HUES6 (cell line): ENCODE measurements at regions not wholly inside any gene's neighbourhood (a gene's known extent, or its start where the extent isn't known, plus 50 kb on each side); places are given as distances from the start of the nearest gene placed in this dataset.
"Not testable (repeated sequence)": the region's sequence is repeated elsewhere in the genome, so short reads cannot be mapped to it uniquely, and the experiment has no call there.

Experiments used
- H3K27ac ChIP-seq: 2 replicates; pipeline ENCODE4 v1.7.0; 2013; ENCODE audit warnings: low read depth, mild to moderate bottlenecking, low read length, inconsistent platforms
- H3K27me3 ChIP-seq: 2 replicates; pipeline ENCODE4 v1.6.1; 2013; ENCODE audit warnings: low read length; ENCODE audit not compliant: control insufficient read depth, insufficient read depth
- H3K36me3 ChIP-seq: 2 replicates; pipeline ENCODE4 v1.6.1; 2013; ENCODE audit warnings: low read length; ENCODE audit not compliant: control insufficient read depth, insufficient read depth
- H3K4me1 ChIP-seq: 2 replicates; pipeline ENCODE4 v1.6.1; 2013; ENCODE audit warnings: low read length; ENCODE audit not compliant: control insufficient read depth, insufficient read depth
- H3K4me3 ChIP-seq: 2 replicates; pipeline ENCODE4 v1.5.1; 2013; ENCODE audit warnings: low read depth, low read length
- H3K9ac ChIP-seq: one replicate; pipeline ENCODE4 v1.6.1; 2013; ENCODE audit warnings: mild to moderate bottlenecking, low read length
- H3K9me3 ChIP-seq: 2 replicates; pipeline ENCODE4 v1.6.1; 2013; ENCODE audit warnings: low read depth, low read length; ENCODE audit not compliant: control insufficient read depth, insufficient read depth

DNA sequence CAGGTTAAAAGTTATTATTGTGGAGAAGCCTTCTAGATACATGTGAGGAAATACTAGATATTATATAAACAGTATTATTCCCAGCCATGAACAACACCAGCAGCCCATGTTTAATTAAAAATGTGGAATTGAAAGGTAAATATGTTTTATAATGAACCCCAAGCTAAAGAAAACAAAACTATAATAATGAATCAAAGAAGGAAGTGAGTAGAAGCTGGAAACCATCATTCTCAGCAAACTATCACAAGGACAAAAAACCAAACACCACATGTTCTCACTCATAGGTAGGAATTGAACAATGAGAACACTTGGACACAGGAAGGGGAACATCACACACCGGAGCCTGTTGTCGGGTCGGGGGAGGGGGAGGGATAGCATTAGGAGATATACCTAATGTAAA lies 167.6 kb upstream of the CXXC4 start:
- H3K9ac ChIP-seq, H3K4me1 ChIP-seq, H3K9me3 ChIP-seq, H3K36me3 ChIP-seq, H3K27me3 ChIP-seq, H3K27ac ChIP-seq, H3K4me3 ChIP-seq: not testable (repeated sequence)

DNA sequence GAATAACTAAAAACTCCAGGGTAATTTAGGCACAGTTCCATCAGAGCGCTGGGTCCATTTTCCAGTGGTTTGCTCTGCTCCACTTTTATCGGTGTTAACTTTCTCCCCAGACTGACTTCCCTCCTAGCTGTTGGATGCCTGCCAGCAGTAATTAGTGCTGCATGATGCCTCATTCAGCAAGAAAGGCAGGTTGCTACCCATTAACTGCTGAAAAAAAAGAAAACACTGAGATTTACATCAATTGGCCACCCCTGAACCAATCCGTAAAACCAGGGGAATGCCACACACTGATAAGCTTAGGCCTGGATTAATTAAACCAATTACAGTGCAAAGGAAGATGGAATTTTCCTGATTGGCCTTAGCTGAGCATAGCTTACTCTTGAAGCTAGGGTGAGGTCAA lies 182.4 kb upstream of the CXXC4 start:
- Histone ChIP-seq H3K36me3 (no peaks in the 10 kb centered on the region), H3K27ac (no peak overlapping the region), H3K9me3 (no peaks in the 10 kb centered on the region), H3K9ac (no peak overlapping the region), H3K4me1 (peaks cover 3% of the 10 kb centered on the region; the same call in 1 of the 2 replicates), H3K4me3 (no peak overlapping the region), H3K27me3 (no peaks in the 10 kb centered on the region)

DNA sequence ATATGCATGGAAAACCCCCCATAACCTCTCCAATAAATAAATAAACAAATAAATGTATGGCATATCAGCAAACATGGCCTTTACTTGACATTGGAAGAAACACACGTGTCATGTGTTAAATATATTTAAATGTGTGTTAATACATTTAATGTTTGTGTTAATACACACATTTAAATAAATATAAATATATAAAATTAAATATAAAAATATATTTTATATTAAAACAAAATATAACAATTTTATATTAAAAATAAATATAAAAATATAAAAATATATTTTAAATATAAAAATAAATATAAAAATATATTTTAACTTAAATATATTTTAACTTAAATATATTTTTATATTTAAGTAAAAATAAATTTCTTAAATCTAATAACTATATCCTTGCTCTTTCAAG lies 187.6 kb upstream of the CXXC4 start:
- Histone ChIP-seq H3K9ac (no peak overlapping the region), H3K27ac (no peak overlapping the region), H3K36me3 (no peaks in the 10 kb centered on the region), H3K9me3 (peaks cover 12% of the 10 kb centered on the region), H3K4me3 (no peak overlapping the region), H3K27me3 (no peaks in the 10 kb centered on the region), H3K4me1 (peaks cover under 1% of the 10 kb centered on the region; the same call in 1 of the 2 replicates)

DNA sequence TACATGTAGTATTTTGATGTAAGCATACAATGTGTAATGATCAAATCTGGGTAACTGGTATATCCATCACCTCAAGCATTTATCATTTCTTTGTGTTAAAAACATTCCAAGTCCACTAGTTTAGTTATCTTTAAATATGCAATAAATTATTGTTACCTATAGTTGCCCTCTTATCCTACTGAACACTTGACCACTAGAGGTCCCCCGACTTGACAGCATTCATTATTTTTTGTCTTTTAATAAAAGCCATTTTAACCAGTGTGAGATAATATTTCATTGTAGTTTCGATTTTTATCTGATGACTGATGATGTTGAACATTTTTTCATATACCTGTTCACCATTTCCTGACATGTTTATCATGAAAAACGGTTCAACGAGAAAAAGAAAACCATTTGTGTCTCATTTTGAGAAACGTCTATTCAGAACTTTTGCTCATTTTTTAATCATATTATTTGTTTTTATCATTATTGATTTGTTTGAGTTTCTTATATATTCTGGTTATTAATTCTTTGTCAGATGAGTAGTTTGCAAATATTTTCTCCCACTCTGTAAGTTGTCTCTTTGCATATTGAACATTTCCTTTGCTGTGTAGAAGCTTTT lies 199.0 kb upstream of the CXXC4 start:
- Histone ChIP-seq H3K36me3 (no peaks in the 10 kb centered on the region), H3K4me3 (no peak overlapping the region), H3K27me3 (no peaks in the 10 kb centered on the region), H3K27ac (no peak overlapping the region), H3K9ac (no peak overlapping the region), H3K4me1 (no peaks in the 10 kb centered on the region), H3K9me3 (no peaks in the 10 kb centered on the region)

DNA sequence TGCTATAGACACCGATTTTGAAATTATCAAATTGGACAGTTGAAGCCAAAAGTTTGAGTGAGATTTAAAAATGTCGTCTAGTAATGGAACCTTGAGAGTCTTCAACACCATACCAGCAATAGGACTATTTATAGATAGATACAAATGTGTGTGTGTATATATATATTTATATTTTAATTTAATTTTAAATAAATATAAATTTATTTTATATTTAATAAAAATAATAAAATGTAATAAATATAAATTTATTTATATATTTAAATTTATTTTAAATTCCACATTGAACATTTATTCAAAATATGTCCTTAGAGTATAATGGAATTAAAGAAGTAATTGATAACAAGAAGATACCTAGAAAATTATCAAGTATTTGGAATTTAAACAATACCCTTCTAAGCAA lies 221.9 kb upstream of the CXXC4 start:
- H3K27me3 ChIP-seq: no peaks in the 10 kb centered on the region
- no peaks in the 10 kb centered on the region for H3K9me3 ChIP-seq
- no peak overlapping the region for H3K9ac ChIP-seq
- no peak overlapping the region for H3K4me3 ChIP-seq
- no peaks in the 10 kb centered on the region for H3K4me1 ChIP-seq
- H3K27ac ChIP-seq: no peak overlapping the region
- H3K36me3 ChIP-seq: no peaks in the 10 kb centered on the region

DNA sequence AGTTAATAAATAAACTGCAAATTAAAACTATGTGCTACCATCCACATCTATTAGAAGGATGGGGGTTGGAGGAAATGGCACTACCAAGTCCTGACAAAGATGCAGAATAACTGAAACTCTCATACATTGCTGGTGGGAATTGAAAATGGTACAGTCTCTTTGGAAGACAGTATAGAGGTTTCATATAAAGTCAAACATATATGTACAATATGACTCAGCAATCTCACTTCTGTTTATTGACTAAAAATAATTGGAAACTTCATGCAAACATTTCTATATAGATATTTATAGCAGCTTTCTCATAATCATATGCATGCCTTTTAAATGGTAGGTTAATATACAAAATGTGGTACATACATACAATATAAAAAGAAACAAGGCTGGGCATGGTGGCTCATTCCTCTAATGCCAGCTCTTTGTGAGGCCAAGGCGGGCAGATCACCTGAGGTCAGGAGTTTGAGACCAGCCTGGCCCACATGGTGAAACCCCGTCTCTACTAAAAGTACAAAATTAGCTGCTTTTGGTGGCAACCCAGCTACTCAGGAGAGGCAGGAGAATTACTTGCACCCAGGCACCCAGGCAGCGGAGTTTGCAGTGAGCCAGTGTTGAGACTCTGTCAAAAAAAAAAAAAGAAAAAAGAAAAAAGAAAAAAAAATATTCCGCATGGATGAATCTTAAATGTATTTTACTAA lies 225.0 kb upstream of the CXXC4 start:
- Histone ChIP-seq H3K36me3 (no peaks in the 10 kb centered on the region), H3K4me3 (no peak overlapping the region), H3K27me3 (no peaks in the 10 kb centered on the region), H3K9me3 (no peaks in the 10 kb centered on the region), H3K27ac (no peak overlapping the region), H3K9ac (no peak overlapping the region), H3K4me1 (no peaks in the 10 kb centered on the region)

GRCh38 chr4:104722467-104722866 lies 227.8 kb upstream of the CXXC4 start:
- Histone ChIP-seq H3K4me3 (no peak overlapping the region), H3K36me3 (no peaks in the 10 kb centered on the region), H3K4me1 (no peaks in the 10 kb centered on the region), H3K9me3 (no peaks in the 10 kb centered on the region), H3K27me3 (no peaks in the 10 kb centered on the region), H3K27ac (no peak overlapping the region), H3K9ac (no peak overlapping the region)

- H3K9me3 ChIP-seq: no peaks in the 10 kb centered on the region
- H3K4me3 ChIP-seq: no peak overlapping the region
- H3K9ac ChIP-seq: no peak overlapping the region
- H3K4me1 ChIP-seq: no peaks in the 10 kb centered on the region
- H3K36me3 ChIP-seq: no peaks in the 10 kb centered on the region
- no peaks in the 10 kb centered on the region for H3K27me3 ChIP-seq
- H3K27ac ChIP-seq: no peak overlapping the region
Measured at GRCh38 chr4:104726002-104726401, 231.3 kb upstream of the CXXC4 start.

- H3K4me1 ChIP-seq: no peaks in the 10 kb centered on the region
- no peak overlapping the region for H3K27ac ChIP-seq
- H3K36me3 ChIP-seq: no peaks in the 10 kb centered on the region
- H3K9me3 ChIP-seq: no peaks in the 10 kb centered on the region
- no peak overlapping the region for H3K9ac ChIP-seq
- H3K4me3 ChIP-seq: no peak overlapping the region
- no peaks in the 10 kb centered on the region for H3K27me3 ChIP-seq
Measured at GRCh38 chr4:104727643-104728042, 232.9 kb upstream of the CXXC4 start.

- no peaks in the 10 kb centered on the region for H3K9me3 ChIP-seq
- no peak overlapping the region for H3K9ac ChIP-seq
- no peaks in the 10 kb centered on the region for H3K27me3 ChIP-seq
- H3K4me1 ChIP-seq: no peaks in the 10 kb centered on the region
- H3K27ac ChIP-seq: no peak overlapping the region
- no peaks in the 10 kb centered on the region for H3K36me3 ChIP-seq
- H3K4me3 ChIP-seq: no peak overlapping the region
Measured at GRCh38 chr4:104728380-104729122, 233.9 kb upstream of the CXXC4 start.

DNA sequence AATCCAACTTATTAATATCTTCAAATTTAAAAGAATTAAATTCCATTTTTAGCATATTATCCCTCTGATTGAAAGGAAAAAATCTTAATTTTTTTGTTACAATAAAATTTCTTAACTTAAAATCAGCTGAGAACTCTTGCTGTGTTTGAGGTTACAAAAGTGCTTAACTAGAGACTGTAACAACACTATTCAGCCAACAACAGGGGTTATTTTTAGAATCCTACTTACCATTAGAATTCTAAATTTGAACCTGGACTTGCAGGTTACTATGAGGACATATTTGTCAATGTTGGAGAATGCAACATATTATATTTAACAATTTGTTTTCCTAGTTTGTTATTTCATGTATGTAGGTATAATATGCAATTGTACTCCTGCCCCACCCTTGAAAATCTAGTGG lies 238.1 kb upstream of the CXXC4 start:
- H3K9me3 ChIP-seq: no peaks in the 10 kb centered on the region
- no peaks in the 10 kb centered on the region for H3K27me3 ChIP-seq
- no peaks in the 10 kb centered on the region for H3K4me1 ChIP-seq
- no peak overlapping the region for H3K27ac ChIP-seq
- H3K36me3 ChIP-seq: no peaks in the 10 kb centered on the region
- no peak overlapping the region for H3K4me3 ChIP-seq
- no peak overlapping the region for H3K9ac ChIP-seq
